ENCODE measurements at regions not wholly inside any gene's neighbourhood (a gene's known extent, or its start where the extent isn't known, plus 50 kb on each side); places are given as distances from the start of the nearest gene placed in this dataset.

GRCh38 chr10:89944138-89944537 is 242.7 kb downstream of the KIF20B start:
- TF ChIP-seq CTCF (IDR thresholded peaks at IDR 0.05) (no peak), EZH2 (IDR thresholded peaks at IDR 0.05; ENCODE audit: borderline replicate concordance, insufficient read depth, low read depth, low read length, poor library complexity, severe bottlenecking) (no peak)

All from B cell (primary cell).